ENCODE measurements at regions not wholly inside any gene's neighbourhood (a gene's known extent, or its start where the extent isn't known, plus 50 kb on each side); places are given as distances from the start of the nearest gene placed in this dataset.

DNA sequence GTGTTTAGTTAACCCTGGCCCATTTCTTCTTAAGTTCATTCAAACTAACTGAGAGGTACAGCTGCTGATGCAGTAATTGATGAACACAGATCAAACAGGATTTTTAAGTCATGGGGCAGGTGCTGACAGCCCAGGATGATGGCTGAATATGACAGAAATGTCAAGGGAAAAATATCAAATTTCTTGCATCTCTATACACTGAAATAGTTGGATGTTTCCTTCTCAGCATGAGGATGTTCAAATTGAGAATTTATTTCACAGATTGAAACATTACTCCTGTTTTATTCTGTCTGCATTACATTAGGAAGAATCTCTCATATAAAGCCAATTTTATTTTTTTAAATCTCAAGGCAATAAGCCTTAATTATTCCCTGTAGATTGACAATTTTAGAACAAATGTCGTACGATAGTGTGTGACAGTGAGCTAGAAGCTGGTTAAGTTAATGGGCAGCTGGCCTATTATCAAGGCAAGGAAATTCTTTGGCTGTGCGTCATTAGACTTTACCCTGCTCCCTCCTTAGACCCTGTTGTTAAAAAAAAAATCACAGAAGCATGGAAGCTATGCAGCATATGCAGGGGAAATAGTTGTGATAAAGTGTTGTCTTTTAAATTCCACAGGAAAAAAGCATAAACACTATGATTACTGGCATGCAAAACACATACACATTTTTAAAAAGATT, 183.8 kb upstream of the KCNMB2 start:
- TF ChIP-seq, protein P1, sequence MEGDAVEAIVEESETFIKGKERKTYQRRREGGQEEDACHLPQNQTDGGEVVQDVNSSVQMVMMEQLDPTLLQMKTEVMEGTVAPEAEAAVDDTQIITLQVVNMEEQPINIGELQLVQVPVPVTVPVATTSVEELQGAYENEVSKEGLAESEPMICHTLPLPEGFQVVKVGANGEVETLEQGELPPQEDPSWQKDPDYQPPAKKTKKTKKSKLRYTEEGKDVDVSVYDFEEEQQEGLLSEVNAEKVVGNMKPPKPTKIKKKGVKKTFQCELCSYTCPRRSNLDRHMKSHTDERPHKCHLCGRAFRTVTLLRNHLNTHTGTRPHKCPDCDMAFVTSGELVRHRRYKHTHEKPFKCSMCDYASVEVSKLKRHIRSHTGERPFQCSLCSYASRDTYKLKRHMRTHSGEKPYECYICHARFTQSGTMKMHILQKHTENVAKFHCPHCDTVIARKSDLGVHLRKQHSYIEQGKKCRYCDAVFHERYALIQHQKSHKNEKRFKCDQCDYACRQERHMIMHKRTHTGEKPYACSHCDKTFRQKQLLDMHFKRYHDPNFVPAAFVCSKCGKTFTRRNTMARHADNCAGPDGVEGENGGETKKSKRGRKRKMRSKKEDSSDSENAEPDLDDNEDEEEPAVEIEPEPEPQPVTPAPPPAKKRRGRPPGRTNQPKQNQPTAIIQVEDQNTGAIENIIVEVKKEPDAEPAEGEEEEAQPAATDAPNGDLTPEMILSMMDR (conservative IDR thresholded peaks at IDR 0.05), result no peak
- TF ChIP-seq ZFX (IDR thresholded peaks at IDR 0.05), result no peak

Measured in C4-2B (cell line).